NB4 (cell line): ENCODE measurements at regions not wholly inside any gene's neighbourhood (a gene's known extent, or its start where the extent isn't known, plus 50 kb on each side); places are given as distances from the start of the nearest gene placed in this dataset.

Experiments
- POLR2A ChIP-seq: IDR thresholded peaks from 2 replicates; pipeline ENCODE4 v1.6.1; 2011; ENCODE audit warnings: mild to moderate bottlenecking; ENCODE audit not compliant: insufficient read length; ENCODE audit errors: extremely low read depth
- TF ChIP-seq, protein P1 (sequence below): IDR thresholded peaks from one replicate; pipeline ENCODE4 v1.5.1; 2012; ENCODE audit warnings: low read depth, low read length
- TF ChIP-seq, protein P2 (sequence below): IDR thresholded peaks from 2 replicates; pipeline ENCODE4 v1.6.1; 2011; ENCODE audit warnings: low read depth, low read length

DNA sequence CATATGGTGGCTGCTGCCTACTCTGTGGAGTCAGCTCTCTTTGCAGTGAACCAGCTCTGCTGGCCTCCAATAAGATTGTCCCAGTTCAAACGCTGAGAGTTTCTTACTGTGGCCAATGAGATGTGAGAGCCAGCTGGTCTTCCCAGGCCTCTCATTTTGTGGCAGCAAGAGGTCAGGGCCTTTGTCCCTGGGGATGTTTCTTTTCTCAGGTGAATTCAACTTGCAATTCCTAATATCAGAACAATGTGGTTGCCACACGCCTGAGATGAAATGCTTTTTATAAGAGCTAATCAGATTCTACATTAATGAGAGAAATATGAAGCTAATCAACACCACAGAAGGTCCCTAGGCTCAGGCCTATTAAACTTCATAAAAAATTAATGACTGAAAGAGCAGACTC, 660.1 kb upstream of the CAMK1G start:
- TF ChIP-seq, protein P1, sequence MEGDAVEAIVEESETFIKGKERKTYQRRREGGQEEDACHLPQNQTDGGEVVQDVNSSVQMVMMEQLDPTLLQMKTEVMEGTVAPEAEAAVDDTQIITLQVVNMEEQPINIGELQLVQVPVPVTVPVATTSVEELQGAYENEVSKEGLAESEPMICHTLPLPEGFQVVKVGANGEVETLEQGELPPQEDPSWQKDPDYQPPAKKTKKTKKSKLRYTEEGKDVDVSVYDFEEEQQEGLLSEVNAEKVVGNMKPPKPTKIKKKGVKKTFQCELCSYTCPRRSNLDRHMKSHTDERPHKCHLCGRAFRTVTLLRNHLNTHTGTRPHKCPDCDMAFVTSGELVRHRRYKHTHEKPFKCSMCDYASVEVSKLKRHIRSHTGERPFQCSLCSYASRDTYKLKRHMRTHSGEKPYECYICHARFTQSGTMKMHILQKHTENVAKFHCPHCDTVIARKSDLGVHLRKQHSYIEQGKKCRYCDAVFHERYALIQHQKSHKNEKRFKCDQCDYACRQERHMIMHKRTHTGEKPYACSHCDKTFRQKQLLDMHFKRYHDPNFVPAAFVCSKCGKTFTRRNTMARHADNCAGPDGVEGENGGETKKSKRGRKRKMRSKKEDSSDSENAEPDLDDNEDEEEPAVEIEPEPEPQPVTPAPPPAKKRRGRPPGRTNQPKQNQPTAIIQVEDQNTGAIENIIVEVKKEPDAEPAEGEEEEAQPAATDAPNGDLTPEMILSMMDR: no peak
- TF ChIP-seq, protein P2, sequence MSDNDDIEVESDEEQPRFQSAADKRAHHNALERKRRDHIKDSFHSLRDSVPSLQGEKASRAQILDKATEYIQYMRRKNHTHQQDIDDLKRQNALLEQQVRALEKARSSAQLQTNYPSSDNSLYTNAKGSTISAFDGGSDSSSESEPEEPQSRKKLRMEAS: no peak
- no peak for TF ChIP-seq POLR2A
